Cerebellar cortex (tissue), 1 donor: ENCODE measurements at regions not wholly inside any gene's neighbourhood (a gene's known extent, or its start where the extent isn't known, plus 50 kb on each side); places are given as distances from the start of the nearest gene placed in this dataset.
"Not testable (repeated sequence)": the region's sequence is repeated elsewhere in the genome, so short reads cannot be mapped to it uniquely, and the experiment has no call there.

Experiments
- DNase-seq: peaks from one replicate; pipeline ENCODE4 v3.0.0-alpha.2; 2015; ENCODE audit warnings: low spot score

DNA sequence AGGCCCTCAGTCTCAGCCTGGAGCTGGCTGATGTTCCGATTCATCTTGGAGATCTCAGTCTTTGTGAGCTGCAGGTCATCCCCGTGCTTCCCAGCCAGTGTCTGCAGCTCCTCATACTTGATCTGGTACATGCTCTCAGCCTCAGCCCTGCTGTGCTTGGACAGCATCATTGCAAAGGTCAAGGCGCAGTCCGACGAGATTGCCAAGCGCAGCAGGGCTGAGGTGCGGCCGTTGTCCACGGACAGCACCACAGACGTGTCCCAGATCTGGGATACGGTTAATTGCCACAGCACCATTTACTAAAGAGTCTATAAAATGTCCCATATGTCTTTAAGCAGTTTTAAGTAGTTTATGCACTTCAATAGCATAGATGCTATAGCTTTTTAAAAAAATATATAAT lies 965.7 kb downstream of the FSCB start:
- no peak for DNase-seq

DNA sequence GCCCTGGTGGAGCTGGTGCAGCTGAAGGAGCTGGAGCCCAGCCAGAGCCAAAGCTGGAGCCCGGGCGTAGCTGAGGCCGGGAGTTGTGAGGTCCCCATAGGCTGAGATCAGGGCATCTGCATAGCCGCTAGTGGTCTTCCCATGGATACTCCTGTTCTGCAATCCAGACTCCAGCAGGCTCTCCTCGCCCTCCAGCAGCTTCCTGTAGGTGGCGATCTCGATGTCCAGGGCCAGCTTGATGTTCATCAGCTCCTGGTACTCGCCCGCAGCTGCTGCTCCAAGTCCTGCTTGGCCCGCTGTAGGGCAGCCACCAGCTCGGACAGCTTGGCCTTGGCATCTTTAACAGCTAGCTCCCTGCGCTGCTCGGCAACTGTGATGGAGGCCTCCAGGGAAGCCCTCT lies 966.1 kb downstream of the FSCB start:
- no peak for DNase-seq

DNA sequence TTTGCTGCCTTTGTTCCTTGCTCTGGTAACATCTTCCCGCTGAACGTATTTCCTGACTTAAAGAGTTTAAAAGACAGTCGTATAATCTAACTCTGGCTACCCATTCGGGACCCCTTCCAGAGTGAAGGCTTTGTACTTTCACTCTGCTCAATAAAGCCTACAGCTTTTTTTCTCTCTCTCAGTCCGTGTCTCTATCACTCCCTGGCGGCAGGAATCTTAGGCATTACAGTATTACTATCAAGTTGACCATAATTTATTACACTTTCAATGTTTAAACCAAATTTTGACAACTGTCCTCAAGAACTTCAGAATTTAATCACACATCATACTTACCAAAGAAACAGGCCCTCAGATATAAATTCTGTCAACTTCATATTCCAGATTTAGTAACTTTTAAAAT lies 967.9 kb downstream of the FSCB start:
- no peak for DNase-seq

DNA sequence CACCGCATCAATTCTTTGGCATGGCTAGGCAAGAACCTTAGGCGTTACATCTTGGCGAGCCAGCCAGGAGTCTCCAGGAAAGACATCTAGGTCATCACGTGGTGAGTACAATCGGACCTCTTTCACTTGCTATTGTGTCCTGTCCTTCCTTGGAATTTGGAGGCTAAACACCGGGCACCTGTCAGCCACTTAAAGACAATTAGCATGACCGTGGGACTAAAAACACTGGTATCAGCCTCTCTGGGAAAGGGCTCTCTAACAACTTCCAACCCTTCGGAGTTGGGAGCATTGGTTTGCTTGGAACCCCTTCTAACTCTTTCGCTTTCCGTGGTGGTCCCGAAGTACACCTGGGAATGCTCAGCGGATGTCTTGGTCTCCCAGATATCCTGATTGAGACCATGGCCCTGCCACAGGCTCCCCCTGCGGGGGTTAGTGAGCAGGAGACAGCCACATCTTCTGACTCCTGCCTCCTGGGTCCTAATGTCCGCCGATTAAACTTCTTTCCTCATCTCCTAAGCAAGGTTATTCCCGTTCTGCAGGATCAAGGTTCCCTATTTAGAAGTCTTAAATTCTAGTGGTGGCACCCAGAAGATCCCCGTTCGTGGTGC lies 971.7 kb downstream of the FSCB start:
- DNase-seq, result no peak

DNA sequence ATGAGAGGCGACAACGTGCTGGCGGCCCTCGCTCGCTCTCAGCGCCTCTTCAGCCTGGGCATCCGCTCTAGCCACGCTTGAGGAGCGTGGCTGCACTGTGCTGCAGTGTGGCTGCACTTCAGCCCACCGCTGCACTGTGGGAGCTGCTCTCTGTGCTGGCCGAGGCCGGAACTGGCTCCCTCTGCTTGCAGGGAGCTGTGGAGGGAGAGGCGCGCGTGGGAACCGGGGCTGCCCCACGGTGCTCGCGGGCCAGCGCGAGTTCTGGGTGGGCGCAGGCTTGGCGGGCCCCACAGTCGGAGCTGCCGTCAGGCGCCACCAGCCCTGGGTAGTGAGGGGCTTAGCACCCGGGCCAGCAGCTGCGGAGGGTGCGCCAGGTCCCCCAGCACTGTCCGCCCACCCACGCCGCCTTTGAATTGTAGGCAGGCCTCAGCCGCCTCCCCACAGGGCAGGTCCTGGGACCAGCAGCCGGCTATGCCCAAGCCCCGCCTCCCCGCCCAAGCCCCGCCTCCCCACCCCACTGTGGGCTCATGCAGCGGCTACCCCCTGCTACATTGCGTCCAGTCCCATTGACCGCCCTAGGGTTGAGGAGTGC lies 974.2 kb downstream of the FSCB start:
- no peak for DNase-seq

DNA sequence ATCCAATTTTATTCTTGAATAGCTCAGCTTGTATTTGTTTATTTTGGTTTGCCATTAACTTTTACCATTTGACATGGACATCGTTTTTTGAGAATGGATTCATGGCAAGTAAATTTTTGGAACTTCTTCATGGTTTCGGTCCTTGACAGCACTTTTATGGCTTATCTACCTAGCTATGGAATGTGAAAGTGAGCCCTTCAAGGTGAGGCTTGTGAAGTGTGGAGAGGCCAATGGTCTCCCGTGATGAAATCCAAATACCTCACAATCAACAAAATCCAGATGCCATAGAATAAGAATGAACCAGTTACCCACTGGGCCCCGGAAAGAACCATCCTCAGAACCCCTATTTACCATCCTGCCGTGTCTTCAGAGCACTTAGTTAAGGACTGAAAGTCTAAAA lies 978.8 kb downstream of the FSCB start:
- DNase-seq, result no peak

DNA sequence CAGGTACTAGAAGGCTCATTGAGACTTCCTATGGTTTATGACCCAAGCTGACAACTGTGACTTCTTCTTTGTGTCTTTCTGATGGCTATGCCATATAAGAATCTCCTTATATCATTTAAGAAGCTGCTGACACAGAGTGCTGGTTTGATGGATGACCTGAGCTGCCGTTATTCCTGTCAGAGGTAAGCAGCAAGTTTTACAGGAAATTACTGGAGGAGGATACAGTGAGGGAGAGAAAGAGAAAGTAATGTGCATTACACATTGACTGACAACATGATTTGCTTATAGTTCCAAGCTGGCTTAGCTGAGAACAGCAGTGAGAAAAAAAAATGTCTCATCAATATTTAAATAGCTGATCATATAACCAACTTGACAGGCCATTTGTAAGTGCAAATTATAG lies 981.4 kb downstream of the FSCB start:
- no peak for DNase-seq

DNA sequence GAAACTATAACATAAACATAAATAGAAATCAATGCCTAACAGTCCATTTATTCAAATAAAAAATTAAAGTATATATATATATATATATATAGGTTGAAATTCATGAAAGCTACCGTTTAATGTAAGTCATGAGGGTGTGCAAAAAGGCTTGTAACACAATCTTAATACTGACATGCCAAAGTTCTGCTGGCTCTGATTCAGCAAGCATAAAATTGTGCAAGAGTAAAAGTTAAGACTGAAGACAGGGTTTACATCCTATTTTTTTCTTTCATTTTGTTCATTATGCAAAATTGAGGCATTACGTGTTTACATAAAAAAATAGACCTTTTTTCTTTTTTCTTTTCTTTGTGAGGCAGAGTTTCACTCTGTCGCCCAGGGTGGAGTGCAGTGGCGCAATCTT lies 984.2 kb downstream of the FSCB start:
- no peak for DNase-seq

DNA sequence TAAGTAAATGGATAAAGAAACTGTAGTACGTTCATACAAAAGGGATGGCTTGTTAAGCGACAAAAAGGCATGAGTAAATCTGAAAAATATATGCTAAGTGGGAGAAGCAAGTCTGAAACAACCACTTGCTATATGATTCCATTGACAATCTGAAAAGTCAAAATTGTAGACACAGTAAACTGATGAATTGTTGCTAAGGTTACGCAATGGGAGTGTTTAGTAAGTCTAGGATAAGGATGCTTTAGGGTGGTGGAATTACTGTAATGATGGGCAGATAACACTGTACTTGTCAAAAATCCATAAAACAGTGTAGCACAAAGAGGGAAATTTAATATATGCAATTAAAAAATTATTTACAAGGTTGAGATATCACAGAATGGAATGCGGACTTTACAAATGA lies 984.9 kb downstream of the FSCB start:
- no peak for DNase-seq

DNA sequence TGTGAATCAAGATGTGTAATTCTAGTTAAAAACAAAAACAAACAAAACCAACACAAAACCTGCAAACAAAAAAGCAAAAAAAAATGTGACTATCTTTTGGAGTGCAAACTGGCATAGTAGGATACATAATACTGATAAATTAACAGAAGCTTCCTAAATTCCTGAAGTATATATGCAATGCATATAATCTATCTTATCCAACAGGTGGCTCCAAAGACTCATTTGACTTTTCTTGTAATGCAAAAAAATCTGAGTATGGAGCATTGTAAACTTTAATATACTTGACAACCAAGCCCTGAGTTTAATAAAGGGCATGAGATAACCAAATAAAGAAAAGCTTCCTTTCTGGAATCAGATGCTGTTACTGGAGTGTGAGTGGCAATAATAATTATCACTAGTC lies 1003.6 kb downstream of the FSCB start:
- DNase-seq, result no peak

DNA sequence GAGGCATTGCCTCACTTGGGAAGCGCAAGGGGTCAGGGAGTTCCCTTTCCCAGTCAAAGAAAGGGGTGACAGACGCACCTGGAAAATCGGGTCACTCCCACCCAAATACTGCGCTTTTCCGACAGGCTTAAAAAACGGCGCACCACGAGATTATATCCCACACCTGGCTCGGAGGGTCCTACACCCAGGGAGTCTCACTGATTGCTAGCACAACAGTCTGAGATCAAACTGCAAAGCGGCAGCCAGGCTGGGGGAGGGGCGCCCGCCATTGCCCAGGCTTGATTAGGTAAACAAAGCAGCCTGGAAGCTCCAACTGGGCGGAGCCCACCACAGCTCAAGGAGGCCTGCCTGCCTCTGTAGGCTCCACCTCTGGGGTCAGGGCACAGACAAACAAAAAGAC lies 1014.7 kb downstream of the FSCB start:
- DNase-seq, result not testable (repeated sequence)

DNA sequence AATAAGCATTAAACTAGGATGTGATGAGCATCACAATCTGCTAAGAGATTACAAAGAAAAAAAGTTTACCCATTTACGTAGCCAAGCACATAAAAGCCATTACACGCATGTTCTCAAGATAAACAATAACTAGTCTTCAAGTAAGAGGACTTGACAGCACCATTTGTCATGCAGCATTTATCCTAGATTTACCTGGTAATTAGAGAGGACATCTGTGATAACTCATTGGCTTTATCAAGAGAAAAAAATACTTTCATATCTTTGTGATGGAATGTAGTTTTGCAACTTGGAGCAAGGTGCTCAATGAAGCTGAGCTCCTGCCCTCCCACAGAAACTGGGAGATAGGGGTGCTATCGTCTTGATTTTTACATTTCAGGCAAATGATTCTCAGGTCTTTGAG lies 1023.7 kb downstream of the FSCB start:
- DNase-seq, result no peak

DNA sequence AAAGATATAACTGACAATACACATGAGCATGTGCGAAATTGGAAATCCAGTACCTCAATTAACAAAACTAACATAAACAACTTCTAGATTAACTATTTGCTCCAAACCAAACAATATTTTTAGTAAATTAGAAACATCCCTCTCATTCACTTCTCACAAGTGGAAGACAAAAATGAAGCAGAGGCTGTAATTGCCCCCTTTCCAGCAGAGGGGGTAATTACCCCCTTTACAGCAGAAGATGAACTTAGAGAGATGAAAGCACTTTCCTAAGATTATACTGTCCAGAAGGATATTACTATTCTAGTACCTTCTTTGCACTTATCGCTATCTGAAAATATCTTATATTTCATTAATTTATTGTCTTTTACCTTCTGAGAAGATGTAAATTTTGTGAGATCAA lies 1025.2 kb downstream of the FSCB start:
- DNase-seq, result no peak

DNA sequence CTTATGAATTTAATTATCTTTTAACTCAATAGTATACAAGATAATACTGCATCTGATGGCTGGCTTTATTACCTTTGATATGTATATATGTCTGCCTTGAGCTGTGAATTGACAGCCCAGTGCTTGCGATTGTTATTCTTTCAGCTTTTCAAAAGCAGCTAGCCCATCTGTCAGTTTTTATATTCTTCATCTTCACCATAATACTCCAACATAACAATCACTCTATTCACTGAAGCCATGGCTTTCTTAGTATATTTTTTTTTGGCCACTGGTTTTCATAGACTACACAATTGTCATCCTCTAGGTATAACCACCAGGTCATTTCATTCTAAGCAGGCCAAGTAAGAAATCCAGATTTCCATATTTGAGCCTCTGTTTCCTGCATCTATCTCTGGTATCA lies 1026.1 kb downstream of the FSCB start:
- no peak for DNase-seq

DNA sequence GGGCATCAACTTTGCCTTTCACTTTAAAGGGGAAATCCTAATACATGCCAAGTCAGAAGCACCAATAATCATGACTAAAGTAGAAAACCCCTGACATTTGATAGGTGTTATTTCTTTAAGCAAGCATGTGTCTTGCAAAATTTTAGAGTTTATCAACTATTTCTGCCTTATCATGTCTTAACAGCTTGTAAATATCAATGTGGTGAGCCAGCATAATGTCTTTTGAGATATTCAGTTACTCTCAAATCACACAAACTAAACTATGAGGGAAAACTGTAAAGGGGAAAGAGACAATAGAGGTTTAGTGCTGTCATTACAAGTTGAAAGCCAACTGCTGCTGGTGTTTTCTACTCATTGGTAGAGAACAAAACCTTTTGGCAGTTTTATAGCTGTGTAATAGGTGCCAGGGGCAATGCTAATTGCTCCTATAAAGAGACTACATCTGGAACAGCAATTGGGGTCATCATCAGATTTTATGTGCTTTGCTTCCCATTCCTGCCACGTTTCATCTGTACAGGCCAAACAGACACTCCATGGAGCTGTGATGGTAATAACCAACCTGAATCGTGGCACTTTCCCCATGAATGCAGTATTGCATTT lies 1027.4 kb downstream of the FSCB start:
- no peak for DNase-seq

DNA sequence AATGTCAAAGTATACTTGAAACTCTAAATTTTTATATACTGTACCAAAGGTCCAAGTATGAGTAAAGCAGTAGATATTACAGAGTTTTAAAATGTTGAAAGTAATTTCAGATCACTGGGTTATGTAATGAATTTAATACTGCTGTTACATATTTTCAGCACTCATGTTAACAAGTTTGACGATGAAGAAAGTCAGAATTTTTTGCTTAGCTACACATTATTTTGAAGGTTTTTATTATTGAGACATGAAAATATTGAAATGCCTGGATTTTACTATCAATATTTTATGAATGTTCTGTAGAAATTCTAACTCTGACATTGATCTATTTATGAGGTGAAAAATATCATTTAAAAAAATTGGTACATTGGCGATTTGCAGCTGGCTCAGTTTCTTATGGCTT lies 1030.3 kb downstream of the FSCB start:
- DNase-seq, result no peak

DNA sequence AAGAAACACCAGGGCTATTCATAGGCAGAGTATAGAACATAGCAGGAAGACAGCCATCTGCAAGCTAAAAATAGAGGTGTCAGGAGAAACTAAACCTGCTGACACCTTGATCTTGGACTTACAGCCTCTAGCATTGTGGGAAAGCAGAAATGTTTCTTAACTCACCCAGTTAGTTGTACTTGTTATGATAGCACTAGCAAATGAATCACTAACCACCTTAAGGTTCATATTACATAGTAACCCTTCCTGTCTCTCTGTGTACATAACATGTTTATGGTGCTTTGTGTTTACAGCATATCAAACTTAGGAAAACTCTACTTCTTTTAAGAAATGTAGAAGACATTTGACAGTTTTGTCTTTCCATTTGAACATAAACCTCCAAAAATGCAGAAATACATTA lies 1031.3 kb downstream of the FSCB start:
- DNase-seq, result no peak

DNA sequence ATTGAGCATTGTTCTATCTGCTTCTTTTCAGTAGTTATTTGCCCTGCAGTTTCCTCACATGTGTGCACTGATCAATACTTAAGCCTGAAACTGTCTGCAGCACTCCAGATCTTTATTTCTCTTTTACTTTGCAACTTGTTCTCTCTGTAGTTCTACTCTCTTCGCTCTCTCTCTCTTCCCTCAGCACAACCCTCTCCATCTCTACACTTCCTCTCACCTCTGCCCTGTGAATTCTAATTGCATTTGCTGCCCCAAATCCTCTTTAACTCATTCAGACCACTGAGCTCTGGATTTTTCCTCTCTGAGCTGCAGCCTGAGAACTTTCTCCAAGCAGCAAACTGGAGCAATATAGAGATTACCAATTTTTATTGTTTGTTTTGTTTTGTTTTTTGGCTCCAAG lies 1035.5 kb downstream of the FSCB start:
- DNase-seq, result no peak

DNA sequence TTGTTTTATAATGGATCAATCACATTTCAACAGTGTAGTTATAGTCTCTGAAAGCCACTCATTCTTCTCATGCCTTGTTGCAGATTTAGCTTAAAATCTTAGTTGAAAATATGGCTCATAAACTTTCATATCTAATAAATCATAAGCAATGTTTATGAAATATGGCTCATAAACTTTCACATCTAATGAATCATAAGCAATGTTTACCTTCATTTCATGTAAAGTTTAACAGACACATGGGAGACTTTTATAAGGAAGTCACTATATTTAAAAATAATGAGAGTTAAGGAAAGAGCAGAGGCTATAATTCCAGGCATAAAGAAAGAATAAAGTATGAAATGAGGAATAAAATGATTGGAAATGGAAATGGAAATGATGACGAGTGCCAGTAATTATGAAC lies 1042.1 kb downstream of the FSCB start:
- DNase-seq, result no peak

DNA sequence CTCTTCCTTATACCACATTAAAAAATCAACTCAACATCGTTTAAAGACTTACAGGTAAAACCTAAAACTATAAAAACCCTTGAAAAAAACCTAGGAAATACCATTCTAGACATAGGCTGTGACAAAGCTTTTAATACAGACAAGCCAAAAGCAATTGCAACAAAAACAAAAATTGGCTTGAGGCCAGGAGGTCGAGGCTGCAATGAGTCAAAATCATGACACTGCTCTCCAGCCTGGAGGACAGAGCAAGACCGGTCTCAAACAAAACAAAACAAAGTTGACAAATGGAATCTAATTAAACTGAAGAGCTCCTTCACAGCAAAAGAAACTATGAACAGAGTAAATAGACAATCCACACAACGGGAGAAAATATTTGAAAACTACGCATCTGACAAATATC lies 1057.8 kb downstream of the FSCB start:
- no peak for DNase-seq

DNA sequence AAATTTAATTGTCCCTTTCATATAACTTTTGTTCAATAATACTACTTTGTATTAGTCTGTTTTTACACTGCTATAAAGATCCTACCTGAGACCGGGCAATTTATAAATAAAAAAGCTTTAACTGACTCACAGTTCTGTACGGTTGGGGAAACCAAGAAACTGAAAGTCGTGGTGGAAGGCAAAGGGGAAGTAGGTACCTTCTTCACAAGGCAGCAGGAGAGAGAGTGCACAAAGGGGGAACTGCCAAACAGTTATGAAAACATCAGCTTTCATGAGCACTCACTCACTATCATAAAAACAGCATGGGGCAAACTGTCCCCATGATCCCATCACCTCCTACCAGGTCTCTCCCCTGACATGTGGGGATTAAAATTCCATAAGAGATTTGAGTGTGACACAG lies 1069.0 kb downstream of the FSCB start:
- DNase-seq, result no peak

DNA sequence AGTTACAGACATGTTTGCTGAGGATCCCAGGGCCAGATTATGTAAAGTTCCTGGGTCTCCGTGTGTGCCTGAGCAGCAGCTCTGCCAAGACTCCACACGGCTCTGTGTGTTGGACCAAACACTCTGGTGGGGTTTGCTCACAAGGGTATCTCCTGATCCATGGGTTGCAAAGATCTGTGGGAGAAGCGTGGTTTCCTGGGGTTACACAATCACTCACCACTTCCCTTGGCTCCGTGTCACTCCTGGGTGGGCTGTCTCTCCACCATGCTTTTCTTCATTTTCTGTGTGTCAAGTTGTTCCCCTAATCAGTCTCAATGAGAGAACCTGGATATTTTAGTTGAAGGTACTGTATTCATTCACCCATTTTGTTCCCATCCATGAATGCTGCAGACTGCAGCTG lies 1088.8 kb downstream of the FSCB start:
- no peak for DNase-seq

DNA sequence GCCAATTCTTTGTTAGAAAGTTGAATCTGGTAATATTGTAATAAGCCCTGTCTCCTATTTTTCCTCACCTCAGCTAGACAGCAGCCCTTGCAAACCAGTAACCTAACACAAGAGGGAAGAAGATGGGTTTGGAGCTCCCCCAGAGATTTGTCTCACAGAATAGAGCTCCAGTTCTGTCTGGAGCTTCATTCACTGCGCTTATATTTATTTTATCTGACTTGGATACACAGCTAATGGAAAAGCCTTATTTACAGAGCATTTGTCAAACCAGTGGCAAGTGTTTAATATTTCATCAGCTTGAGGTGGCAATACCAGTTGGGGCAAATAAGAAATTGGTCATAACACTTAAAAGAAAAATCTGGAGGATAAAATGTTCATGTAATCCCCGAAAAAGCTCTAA lies 1094.0 kb downstream of the FSCB start:
- no peak for DNase-seq

DNA sequence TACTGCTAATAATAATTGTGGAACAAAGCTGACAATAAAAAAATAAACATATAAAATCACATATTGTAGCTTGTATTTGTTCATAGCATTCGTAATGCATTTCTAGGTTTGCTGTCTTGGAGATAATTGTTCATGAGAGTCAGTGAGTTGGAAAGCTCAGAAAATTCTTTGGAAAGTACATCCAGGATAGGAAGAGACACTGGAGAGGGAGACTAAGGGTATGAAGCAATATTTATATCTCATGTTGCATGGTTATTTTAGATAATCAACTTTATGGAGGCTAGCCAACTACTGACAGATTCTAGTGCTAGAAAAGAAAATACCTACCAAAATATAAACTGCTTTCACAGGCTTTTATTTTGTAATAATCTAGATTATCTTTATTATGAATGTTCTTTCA lies 1095.2 kb downstream of the FSCB start:
- DNase-seq, result no peak
